Endothelial cell of umbilical vein (primary cell): ENCODE measurements at regions not wholly inside any gene's neighbourhood (a gene's known extent, or its start where the extent isn't known, plus 50 kb on each side); places are given as distances from the start of the nearest gene placed in this dataset.
"Not testable (repeated sequence)": the region's sequence is repeated elsewhere in the genome, so short reads cannot be mapped to it uniquely, and the experiment has no call there.

ENCODE experiments used
- CTCF ChIP-seq, 2 donors: IDR thresholded peaks; 1 replicate in 1 of 2; 2 replicates in 1 of 2; pipeline ENCODE4 v1.5.1; 2011; ENCODE audit warnings: low read length in 2 of 2, mild to moderate bottlenecking in 2 of 2, moderate library complexity in 2 of 2, control low read depth in 1 of 2, inconsistent platforms in 1 of 2, low read depth in 1 of 2; ENCODE audit not compliant: insufficient read depth in 1 of 2; ENCODE audit errors: extremely low read depth in 1 of 2
- EZH2 ChIP-seq: IDR thresholded peaks from 2 replicates; pipeline ENCODE4 v1.6.1; 2012; ENCODE audit warnings: borderline replicate concordance, low read depth, mild to moderate bottlenecking, moderate library complexity, low read length, inconsistent platforms; ENCODE audit not compliant: severe bottlenecking
- FOS ChIP-seq: IDR thresholded peaks from 2 replicates; pipeline ENCODE4 v1.6.1; 2011; ENCODE audit warnings: mild to moderate bottlenecking, low read length, moderate library complexity, borderline replicate concordance; ENCODE audit not compliant: insufficient read depth
- JUN ChIP-seq: IDR thresholded peaks from 2 replicates; pipeline ENCODE4 v1.6.1; 2011; ENCODE audit warnings: borderline replicate concordance, low read depth; ENCODE audit not compliant: insufficient read length, insufficient read depth
- MAX ChIP-seq: IDR thresholded peaks from 2 replicates; pipeline ENCODE4 v1.6.1; 2011; ENCODE audit not compliant: insufficient read depth, insufficient read length
- POLR2A ChIP-seq: IDR thresholded peaks from 2 replicates; pipeline ENCODE4 v1.6.1; 2012; ENCODE audit warnings: low read depth, mild to moderate bottlenecking, control low read depth, low read length
- POLR2AphosphoS5 ChIP-seq: IDR thresholded peaks from 2 replicates; pipeline ENCODE4 v1.6.1; 2012; ENCODE audit warnings: low read depth, mild to moderate bottlenecking, control low read depth, low read length, moderate library complexity; ENCODE audit not compliant: insufficient read depth

GRCh38 chrY:6567030-6567429, 321.0 kb downstream of the TSPY2 start:
- TF ChIP-seq POLR2AphosphoS5; CTCF (IDR thresholded peaks at IDR 0.05; ENCODE audit: extremely low read depth in 1 of 2, insufficient read depth in 1 of 2, low read depth in 1 of 2, low read length in 2 of 2); MAX; EZH2; JUN; POLR2A; FOS: not testable (repeated sequence)
